Activated naive CD4-positive, alpha-beta T cell treated with anti-CD3 and anti-CD28 coated beads, Interleukin-2, amount 50 U/mL, for 24 hours (primary cell): ENCODE measurements at regions not wholly inside any gene's neighbourhood (a gene's known extent, or its start where the extent isn't known, plus 50 kb on each side); places are given as distances from the start of the nearest gene placed in this dataset.

Experiments used
- H3K27ac Mint-ChIP-seq: one replicate; pipeline ENCODE4 v1.8.0; 2021; ENCODE audit warnings: mild to moderate bottlenecking, mixed read lengths
- H3K27me3 Mint-ChIP-seq: one replicate; pipeline ENCODE4 v1.8.0; 2021; ENCODE audit warnings: mixed read lengths
- H3K36me3 Mint-ChIP-seq: one replicate; pipeline ENCODE4 v1.8.0; 2021; ENCODE audit warnings: mixed read lengths
- H3K4me1 Mint-ChIP-seq: one replicate; pipeline ENCODE4 v1.8.0; 2021; ENCODE audit warnings: mixed read lengths
- H3K4me3 Mint-ChIP-seq: one replicate; pipeline ENCODE4 v1.8.0; 2021; ENCODE audit warnings: mild to moderate bottlenecking, mixed read lengths
- H3K9me3 Mint-ChIP-seq: one replicate; pipeline ENCODE4 v1.8.0; 2021; ENCODE audit warnings: mixed read lengths

DNA sequence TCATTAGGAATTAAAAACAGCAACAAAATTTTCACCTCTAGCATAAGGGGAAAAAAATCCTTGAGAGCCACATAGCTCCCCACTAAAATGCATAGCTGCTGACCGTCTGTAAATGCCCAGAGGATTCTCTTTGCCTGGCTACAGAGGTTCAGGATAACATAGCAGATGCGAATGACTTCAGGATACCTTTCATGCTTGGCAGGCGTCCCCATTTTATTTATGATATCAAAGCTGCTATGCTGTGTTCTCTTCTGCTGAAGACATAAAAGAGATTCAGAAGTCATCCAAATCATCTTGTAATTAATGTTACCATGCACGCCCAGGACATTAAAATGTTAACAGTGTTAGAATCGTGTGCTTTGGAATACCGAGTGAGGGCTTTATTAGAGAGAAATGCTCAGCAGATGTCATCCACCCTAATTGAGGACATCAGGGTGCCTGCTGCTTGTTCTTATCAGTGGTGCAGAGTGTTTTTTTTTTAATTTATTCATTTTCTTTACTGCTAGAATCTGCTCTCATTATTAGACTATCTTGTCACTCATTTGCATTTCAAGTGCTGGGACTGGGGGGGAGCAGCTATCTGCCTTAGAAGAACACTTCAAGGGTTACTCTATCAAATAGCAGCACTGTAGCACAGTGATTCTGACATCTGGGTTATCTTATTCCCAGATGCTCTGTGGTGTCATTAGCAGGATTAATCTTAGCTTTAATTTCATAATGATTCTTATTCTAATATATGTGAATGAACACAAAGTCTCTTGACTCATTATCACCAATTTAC is 139.5 kb downstream of the ZNF326 start:
- no peak overlapping the region for H3K27ac Mint-ChIP-seq
- H3K4me3 Mint-ChIP-seq, result no peak overlapping the region
- H3K4me1 Mint-ChIP-seq, result no peaks in the 10 kb centered on the region
- H3K9me3 Mint-ChIP-seq, result peaks cover 8% of the 10 kb centered on the region
- H3K27me3 Mint-ChIP-seq, result peaks cover 24% of the 10 kb centered on the region
- H3K36me3 Mint-ChIP-seq, result no peaks in the 10 kb centered on the region

DNA sequence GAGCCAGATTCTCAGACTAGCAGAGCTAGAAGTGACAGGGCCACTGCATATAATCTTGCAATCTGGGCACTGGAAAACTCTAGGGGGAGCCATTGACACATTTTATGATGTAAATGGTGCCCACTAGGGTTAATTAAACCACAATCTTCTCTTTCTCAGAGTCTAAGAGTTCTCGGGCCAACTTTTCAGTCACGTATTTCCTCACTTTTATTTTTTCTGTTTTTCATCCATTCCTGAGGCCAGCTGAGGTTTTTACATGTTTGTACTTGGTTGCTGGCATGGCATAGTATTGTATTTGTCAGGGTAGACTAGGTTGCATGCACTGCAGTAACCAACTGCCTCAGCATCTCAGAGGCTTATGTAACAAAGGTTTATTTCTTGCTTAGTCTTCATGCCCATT is 138.2 kb downstream of the ZNF326 start:
- no peak overlapping the region for H3K27ac Mint-ChIP-seq
- H3K27me3 Mint-ChIP-seq, result peaks cover 28% of the 10 kb centered on the region
- no peak overlapping the region for H3K4me3 Mint-ChIP-seq
- H3K36me3 Mint-ChIP-seq, result no peaks in the 10 kb centered on the region
- no peaks in the 10 kb centered on the region for H3K4me1 Mint-ChIP-seq
- H3K9me3 Mint-ChIP-seq, result peaks cover 8% of the 10 kb centered on the region

DNA sequence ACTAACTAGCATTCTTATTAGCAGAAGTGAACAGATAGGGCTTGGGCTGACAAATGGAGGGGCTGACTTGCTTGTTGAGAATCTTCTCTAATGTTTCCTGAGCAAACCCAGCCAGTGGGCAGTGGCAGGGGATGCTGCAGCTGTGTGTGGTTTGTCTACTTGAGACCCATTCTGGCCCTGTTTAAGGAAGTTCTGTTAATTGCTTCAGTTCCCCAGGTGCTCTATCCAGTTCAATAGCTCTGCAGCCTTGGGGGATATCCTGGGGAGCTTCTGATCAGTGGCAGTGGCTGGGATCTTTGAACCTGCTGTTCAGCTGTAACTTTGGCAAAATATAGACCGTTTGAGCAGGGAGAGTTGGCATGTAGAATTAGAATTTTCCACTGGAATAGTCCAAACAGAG is 137.4 kb downstream of the ZNF326 start:
- Mint-ChIP-seq H3K27me3 (peaks cover 25% of the 10 kb centered on the region), H3K27ac (no peak overlapping the region), H3K4me1 (no peaks in the 10 kb centered on the region), H3K36me3 (no peaks in the 10 kb centered on the region), H3K9me3 (peaks cover 5% of the 10 kb centered on the region), H3K4me3 (no peak overlapping the region)

DNA sequence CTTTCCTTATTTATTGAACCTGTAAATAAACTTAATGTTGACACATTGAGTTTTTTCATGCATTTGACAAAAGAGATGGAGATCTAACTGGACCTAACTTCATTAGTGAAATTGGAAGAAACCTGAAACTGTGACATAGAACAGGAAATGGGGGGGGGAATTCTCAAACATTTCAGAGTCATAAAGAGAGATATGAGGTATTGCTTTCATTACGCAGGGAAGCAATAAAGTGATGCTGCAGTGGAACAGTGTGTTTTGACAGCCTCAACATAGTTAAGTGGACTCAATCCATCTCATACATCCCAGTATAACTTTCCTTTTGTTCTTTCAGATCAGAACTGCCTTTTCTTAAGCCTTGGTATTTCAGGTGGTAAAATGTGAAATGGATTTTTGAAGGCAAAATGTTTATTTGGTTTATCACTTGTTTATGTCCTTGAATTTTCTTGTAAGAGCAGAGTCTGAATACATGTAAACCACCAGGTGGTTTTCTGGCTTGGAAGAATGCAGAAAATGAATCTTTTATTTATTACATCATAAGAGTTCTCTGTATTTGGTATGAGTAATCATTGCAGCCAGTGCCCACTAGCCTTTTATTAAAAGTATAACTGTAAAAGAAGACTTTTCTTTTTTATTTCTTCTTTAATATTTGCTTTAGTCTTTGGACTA is 132.5 kb downstream of the ZNF326 start:
- Mint-ChIP-seq H3K4me3 (no peak overlapping the region), H3K36me3 (no peaks in the 10 kb centered on the region), H3K4me1 (no peaks in the 10 kb centered on the region), H3K9me3 (no peaks in the 10 kb centered on the region), H3K27me3 (peaks cover 22% of the 10 kb centered on the region), H3K27ac (no peak overlapping the region)

DNA sequence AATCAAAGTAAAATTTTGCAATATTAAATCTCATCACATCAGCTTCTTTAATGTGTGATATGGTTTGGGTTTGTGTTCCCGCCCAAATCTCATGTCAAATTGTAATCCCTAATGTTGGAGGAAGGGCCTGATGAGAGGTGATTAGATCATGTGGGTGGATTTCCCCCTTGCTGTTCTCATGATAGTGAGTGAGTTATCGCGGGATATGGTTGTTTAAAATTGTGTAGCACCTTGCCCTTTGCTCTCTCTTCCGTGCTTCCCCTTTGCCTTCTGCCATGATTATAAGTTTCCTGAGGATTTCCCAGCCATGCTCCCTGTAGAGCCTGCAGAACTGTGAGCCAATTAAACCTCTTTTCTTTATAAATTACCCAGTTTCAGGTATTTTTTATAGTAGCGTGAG is 131.9 kb downstream of the ZNF326 start:
- H3K27me3 Mint-ChIP-seq, result peaks cover 22% of the 10 kb centered on the region
- no peaks in the 10 kb centered on the region for H3K36me3 Mint-ChIP-seq
- no peak overlapping the region for H3K27ac Mint-ChIP-seq
- no peak overlapping the region for H3K4me3 Mint-ChIP-seq
- no peaks in the 10 kb centered on the region for H3K9me3 Mint-ChIP-seq
- no peaks in the 10 kb centered on the region for H3K4me1 Mint-ChIP-seq

DNA sequence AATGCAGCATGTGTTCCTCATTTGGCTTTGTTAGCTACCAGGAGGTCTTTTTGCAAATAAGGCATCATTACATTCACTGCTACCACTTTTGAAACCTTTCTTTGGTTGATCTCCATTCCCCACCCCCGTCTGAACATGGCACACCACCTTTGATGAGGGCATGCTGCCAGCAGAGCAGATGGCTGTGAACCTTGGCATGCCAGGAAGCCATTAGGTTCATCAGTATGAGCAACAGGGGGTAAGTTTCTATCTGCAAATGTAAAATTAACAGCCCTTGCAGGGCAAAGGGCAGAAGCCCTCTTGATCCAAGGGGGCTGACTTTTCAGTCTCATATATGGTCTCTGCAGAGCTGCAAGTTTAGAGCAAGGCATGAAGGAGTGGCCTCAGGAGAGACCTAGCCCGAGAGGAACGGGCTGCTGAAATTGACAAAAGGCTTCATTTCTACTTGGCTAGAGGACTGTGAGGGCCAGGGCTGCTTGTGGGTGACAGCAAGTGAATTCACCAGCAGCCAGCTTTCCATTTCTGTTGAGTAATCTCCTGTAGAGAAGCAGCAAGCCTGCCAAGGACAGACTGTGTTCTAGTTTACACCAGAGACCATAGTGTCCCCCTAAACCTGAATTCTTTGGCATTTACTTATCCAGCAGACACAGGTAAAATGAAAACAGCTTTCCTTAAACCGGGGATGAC is 127.9 kb downstream of the ZNF326 start:
- H3K4me3 Mint-ChIP-seq, result no peak overlapping the region
- H3K27ac Mint-ChIP-seq, result no peak overlapping the region
- H3K27me3 Mint-ChIP-seq, result peaks cover 18% of the 10 kb centered on the region
- H3K9me3 Mint-ChIP-seq, result peaks cover 5% of the 10 kb centered on the region
- H3K36me3 Mint-ChIP-seq, result no peaks in the 10 kb centered on the region
- H3K4me1 Mint-ChIP-seq, result no peaks in the 10 kb centered on the region

DNA sequence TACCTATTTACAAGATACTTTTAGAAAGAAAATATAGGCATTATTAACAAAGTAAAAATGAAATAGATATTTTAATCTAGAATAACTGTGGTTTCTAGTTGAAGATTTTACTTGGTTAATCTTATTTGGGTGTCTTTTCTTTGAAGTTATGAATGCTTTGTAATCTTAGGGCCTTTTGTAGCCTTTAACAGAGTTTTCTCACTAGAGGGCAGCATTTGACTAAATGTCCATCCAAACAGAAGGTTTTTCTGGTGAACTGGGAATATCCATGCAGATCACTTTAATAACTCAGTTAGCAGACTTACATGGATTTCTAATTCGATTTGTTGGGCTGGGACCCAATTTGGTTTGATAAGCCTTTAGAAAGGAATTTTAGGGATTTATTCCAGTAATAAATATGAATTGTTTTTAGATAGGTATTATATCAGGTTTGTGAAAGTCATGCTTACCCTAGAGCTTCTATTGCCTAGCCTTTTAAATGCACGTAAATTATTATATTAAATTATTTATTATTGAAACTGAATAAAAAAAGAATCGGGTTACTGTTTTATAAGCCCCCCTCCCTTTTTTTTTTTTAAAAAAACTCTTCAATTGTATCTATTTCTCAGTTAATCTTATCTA is 119.7 kb downstream of the ZNF326 start:
- no peak overlapping the region for H3K27ac Mint-ChIP-seq
- H3K9me3 Mint-ChIP-seq, result peaks cover 4% of the 10 kb centered on the region
- H3K4me3 Mint-ChIP-seq, result no peak overlapping the region
- peaks cover 25% of the 10 kb centered on the region for H3K27me3 Mint-ChIP-seq
- no peaks in the 10 kb centered on the region for H3K4me1 Mint-ChIP-seq
- no peaks in the 10 kb centered on the region for H3K36me3 Mint-ChIP-seq

DNA sequence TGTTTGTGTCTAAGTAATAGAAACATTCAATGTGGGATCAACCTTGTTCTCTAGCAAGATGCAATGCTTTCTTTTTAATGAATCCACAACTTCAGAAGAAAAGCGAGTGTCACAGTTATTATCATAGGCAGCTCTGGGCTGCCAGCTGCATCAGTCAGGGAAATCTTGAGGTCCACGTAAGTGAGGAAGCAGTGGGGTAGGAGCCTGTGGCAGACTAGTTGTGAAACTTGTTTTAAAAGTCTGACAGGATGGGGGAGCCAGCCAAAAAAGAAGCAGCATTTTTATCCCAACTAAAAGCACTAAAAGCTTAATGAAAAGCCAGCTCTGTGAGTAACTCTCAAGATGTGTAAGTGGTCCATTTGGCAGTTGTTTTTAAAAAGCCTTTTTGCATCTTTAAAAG is 113.1 kb downstream of the ZNF326 start:
- H3K27me3 Mint-ChIP-seq, result peaks cover 19% of the 10 kb centered on the region
- H3K36me3 Mint-ChIP-seq, result no peaks in the 10 kb centered on the region
- no peak overlapping the region for H3K27ac Mint-ChIP-seq
- no peaks in the 10 kb centered on the region for H3K4me1 Mint-ChIP-seq
- no peak overlapping the region for H3K4me3 Mint-ChIP-seq
- no peaks in the 10 kb centered on the region for H3K9me3 Mint-ChIP-seq

DNA sequence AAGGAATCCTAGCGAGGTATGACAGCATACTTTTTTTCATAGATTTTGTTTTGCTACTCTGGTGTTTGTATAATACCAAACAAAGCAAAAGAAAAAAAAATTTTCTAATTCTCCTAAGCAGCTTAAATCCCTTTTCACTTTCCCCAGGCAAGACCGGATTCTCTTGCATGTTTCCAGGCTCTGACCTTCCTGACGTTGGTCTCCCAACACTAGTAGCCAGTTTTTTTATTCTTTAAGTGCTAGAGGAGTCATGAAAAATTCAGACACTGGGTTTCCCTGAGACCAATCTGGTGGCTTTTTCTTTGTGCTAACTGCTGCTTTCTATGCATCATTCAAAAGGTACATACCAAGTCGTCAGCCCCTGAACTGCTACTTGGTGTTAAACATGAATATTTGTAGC is 111.4 kb downstream of the ZNF326 start:
- H3K4me3 Mint-ChIP-seq, result no peak overlapping the region
- H3K27me3 Mint-ChIP-seq, result peaks cover 15% of the 10 kb centered on the region
- H3K27ac Mint-ChIP-seq, result no peak overlapping the region
- no peaks in the 10 kb centered on the region for H3K4me1 Mint-ChIP-seq
- no peaks in the 10 kb centered on the region for H3K9me3 Mint-ChIP-seq
- H3K36me3 Mint-ChIP-seq, result no peaks in the 10 kb centered on the region

DNA sequence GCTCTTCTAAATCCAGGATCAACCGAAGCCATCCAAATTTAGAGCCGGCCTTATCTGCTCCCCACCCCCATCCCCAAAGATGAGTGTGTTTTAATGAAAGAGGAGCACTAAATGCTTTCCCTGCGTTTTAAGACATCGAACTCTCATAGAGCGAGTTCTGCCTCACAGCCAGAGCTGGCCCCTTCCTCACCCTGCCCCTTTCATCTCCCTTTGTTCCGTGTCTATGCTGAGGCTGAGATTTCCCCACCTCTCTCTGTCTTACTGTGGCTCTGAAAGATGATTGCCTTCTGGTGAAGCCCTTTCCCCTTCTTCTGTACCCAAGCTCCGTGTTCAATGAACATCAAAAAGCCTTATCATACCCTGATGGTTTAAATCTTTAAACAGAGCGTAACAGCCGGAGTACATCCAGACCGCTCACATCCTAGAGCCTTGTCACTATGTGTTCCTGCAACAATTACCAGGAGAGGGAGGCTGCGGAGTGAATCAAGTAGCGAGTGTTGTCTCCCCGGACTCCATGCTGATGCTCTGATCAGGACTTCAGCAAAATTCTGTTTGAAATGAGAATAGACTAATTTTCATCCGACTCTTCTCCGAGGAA is 110.1 kb downstream of the ZNF326 start:
- no peak overlapping the region for H3K27ac Mint-ChIP-seq
- no peak overlapping the region for H3K4me3 Mint-ChIP-seq
- no peaks in the 10 kb centered on the region for H3K36me3 Mint-ChIP-seq
- H3K27me3 Mint-ChIP-seq, result peaks cover 11% of the 10 kb centered on the region
- no peaks in the 10 kb centered on the region for H3K9me3 Mint-ChIP-seq
- H3K4me1 Mint-ChIP-seq, result no peaks in the 10 kb centered on the region

DNA sequence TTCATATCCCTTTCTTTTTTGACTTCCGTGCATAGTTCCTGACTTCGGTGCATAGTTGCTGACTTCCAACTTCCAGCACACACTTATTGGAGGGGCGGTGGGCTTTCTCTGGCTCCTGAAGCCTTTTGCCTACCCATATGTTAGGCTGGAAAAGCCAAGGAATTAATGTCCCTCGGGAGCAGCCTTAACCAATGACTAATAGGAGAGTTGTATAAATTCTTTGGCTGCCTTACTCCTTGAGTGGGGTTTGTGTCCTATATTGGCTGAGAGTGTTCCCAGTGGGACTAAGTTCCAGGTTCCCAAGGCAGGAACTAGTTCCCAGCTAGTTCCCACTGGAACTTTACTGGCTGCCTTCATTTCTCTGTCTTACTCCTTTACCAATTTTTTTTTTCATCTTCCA is 105.7 kb downstream of the ZNF326 start:
- no peaks in the 10 kb centered on the region for H3K4me1 Mint-ChIP-seq
- H3K9me3 Mint-ChIP-seq, result no peaks in the 10 kb centered on the region
- H3K4me3 Mint-ChIP-seq, result no peak overlapping the region
- H3K27ac Mint-ChIP-seq, result no peak overlapping the region
- H3K27me3 Mint-ChIP-seq, result peaks cover 5% of the 10 kb centered on the region
- no peaks in the 10 kb centered on the region for H3K36me3 Mint-ChIP-seq

DNA sequence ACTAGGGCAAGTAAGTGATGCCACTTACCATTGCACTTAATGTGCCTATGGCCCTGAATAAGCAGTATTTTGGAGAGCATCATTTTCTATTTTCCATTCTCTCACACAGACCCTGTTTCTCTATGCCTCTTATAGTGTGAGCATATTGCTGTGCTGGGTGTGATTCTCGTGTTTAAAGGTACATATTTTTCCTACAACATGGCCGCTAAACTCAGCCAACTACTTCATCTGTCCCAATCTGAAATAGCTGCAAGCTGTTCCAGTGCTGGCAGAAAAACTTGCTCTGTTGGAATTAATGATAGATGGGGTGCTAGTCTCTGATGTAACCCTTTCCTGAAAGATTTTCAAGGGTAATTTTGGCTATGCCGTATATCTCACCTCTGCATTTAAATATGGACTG is 97.5 kb downstream of the ZNF326 start:
- H3K27me3 Mint-ChIP-seq, result peaks cover 14% of the 10 kb centered on the region

More for the DNA sequence above, 97.5 kb downstream of the ZNF326 start:
- Mint-ChIP-seq H3K36me3 (no peaks in the 10 kb centered on the region), H3K4me3 (no peak overlapping the region), H3K27ac (no peak overlapping the region), H3K4me1 (no peaks in the 10 kb centered on the region), H3K9me3 (no peaks in the 10 kb centered on the region)
